ENCODE measurements at regions not wholly inside any gene's neighbourhood (a gene's known extent, or its start where the extent isn't known, plus 50 kb on each side); places are given as distances from the start of the nearest gene placed in this dataset.

DNA sequence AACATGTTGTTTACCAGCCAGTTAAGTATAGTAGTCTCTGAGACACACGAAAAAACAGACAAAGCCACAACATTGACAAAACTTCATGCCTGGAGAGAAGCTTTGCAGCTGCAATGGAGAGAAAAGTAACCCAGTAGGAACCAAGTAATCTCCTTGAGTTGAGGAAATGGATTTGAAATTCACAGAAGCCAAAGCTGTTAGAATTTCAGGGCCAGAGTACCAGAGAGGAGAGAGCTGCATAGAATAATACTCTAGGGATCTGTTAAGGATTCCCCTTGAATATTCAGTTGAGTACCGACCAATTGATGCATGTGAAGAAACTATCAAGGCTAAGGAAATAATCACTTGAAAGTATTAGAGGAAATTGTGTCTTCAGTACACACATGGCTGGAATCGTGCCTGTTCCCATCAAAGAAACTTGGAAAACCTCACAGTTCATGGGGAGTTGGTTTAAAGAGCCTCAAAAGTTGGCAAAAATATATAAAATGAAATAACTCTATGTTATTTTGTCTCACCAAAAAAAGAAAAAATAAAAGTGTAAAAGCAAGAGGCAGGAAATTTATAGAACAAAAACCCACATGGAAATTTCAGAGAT, 324.0 kb upstream of the NEGR1 start:
- no peak for DNase-seq

GRCh38 chr1:72601035-72601674, 318.8 kb upstream of the NEGR1 start:
- no peak for DNase-seq

DNA sequence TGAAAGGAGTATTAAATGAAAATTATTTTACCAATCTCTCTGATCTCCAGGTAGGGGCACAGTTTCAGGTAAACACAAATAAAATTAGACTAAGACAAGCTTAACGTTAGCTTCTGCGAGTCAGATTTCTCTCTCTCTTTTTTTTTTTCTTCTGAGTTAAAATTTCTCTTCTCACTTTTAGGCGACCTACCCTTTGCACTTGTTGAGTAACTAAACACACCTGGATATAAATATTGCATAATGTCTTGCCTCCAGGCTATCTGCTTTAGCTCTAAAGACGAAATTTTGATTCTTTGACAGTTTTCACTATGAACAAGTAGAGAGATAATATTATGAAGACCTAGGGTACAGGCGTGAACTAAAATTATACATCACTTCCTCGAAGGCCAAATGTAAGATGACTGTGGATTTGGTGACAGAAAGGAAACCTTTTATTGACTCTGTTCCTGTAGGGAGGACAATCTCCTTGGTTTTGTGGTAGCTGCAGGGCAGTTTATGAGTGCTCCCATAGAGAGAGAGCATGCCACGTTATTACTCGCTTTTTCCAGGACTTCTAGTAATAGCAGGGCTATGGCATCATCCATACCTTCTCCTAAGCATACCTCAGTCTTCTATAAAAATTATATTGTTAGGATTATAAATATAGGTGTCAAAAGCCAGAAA, 303.8 kb upstream of the NEGR1 start:
- no peak for DNase-seq

GRCh38 chr1:72579629-72580028, 297.3 kb upstream of the NEGR1 start:
- no peak for DNase-seq

DNA sequence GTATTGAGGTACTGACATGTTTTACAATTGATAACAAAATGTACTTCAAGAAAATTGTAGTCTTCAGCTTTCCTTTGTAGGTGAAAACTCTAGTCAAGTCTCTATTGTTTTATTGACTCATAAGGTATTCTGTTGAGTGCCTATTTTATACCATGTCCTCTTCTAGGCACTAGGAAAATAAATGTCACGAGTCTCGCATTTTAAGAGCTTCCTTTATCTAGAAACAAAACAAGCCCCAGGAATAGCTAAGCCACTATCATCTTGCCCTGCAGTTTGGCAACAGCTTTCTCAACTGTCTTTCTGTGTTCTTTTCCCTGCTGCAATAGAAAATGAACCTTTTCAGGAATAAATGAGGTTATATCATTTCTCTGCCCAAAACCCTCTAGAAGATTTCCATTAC, 288.5 kb upstream of the NEGR1 start:
- DNase-seq: no peak

DNA sequence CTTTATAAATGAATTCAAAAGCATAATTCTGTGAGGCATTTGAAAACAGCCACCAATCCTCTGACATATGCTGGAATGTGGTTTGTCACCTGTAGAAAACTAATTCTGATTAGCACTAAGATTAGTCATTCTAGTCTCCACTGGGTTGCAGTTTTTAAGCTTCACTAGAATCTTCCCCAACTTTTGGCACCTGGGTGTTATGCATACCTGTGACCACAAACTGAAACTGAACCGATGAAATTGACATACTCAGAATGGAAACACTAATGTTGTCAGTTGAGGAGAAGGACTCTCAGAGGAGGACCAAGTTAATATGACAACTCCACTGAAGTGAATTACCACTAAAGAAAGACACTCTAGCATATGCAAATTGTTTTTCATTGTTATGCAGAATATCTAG, 285.8 kb upstream of the NEGR1 start:
- DNase-seq: no peak

DNA sequence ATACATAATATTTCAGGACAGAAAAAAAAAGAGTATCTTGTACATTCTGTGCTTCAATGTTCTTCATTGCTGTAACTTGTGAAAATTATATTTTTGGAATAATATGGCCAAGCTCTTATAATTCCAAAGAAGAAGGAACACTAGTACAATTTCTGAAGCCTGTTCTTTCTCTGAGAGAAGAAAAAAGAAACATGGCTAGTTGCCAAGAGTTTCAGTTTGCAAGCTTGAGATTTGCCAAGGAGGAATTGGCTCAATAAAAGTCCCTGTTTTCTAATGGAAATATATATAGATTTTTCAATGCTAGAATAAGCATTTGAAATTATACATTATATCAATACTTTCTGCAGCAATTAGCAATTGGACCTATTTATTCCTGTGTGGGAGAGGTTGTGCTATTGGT, 285.2 kb upstream of the NEGR1 start:
- no peak for DNase-seq

DNA sequence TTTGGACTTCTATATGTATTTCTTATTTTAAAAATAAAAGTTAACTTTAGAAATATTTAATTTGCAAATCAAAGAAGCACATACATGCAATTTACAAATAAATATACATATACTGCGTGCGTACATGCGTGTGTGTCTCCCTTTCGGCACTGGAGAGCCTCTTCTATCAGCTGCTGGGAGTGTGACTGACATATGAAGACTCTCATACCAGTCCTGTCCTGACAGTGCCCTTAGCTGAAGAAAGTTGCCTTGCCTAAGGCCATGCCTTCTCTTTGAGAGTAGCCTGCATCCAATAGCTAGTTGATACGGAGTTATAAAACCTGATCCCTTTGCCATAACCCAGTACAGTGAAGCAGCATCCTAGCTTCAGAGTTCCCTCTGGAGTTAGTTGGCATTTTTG, 282.4 kb upstream of the NEGR1 start:
- no peak for DNase-seq

DNA sequence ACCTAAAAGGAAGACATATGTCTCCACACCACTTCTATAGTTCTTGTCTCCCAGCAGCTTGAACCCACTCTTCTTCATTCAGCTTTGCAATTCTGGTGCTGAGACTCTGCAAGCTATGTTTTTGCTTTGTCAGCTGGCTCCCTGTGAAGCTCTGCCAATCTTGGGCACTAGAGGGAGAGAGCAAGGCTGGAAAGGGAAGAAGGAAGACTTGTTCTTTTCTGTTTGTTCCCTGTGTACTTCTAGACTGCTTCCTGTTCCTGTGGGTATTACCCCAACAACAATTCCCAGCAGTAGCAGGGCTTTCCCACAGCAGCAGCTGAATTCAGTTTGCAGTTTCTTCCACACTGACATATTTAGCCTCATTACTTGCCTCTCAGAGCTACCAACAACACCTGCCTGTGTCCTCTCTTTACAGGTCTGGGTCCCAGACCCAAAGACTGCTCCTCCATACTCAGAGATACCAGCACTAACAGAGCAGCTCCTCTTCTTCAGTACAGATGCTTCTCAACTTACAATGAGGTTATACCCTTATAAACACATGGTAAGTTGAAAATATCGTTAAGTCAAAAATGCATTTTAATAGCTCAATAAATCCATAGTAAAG, 275.2 kb upstream of the NEGR1 start:
- DNase-seq: no peak

DNA sequence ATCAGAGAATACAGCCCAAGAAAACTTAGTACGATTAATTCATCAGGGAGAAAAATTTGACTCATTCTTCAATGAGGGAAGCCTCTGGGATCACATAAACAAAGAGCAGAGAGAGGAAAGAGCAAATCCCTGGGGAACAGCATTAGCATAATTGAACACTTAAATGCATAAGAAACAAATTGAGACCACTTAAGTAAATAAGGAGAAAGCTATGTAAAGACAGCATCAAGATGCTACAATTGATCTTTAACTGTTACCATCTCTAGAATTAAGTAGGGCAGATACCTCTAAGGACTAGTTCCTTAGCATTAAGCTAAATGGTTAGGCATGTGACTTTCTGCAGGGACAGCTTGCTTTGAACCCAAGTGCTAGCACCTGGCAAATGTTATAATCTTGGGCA, 265.1 kb upstream of the NEGR1 start:
- DNase-seq: no peak

- DNase-seq: no peak
These were observed 258.3 kb upstream of the NEGR1 start for GRCh38 chr1:72540674-72541073.

DNA sequence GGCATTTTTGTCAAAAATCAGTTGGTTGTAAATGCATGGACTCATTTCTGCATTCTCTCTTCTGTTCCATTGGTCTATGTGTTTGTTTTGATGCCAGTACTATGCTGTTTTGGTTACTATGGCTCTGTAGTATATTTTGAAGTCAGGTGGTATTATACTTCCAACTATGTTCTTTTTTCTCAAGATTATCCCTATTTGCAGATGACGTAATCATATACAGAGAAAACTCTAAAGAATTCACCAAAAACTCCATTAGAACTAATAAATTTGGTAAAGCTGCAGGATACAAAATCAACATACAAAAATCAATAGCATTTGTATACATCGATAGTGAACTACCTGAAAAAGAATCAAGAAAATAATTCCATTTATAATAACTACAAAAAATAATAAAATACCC, 253.1 kb upstream of the NEGR1 start:
- DNase-seq: no peak

DNA sequence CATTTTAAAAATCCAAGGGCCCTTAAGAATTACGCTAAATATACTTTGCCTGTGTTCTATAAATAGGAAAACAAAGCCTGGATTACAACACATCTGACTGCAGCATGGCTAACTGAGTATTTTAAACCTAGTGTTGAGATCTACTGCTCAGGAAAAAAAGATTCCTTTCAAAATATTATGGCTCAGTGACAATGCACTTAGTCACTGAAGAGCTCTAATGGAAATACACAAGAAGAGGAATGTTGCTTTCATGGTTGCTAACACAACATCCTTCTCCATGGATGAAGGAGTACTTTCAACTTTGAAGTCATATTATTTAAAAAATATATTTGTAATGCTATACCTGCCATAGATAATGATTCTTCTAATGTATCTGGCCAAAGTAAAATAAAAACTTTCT, 248.3 kb upstream of the NEGR1 start:
- no peak for DNase-seq

- DNase-seq: no peak
These were observed 244.6 kb upstream of the NEGR1 start for GRCh38 chr1:72526926-72527325.

GRCh38 chr1:72524021-72524420, 241.7 kb upstream of the NEGR1 start:
- no peak for DNase-seq

GRCh38 chr1:72521659-72522058, 239.3 kb upstream of the NEGR1 start:
- DNase-seq: no peak

DNA sequence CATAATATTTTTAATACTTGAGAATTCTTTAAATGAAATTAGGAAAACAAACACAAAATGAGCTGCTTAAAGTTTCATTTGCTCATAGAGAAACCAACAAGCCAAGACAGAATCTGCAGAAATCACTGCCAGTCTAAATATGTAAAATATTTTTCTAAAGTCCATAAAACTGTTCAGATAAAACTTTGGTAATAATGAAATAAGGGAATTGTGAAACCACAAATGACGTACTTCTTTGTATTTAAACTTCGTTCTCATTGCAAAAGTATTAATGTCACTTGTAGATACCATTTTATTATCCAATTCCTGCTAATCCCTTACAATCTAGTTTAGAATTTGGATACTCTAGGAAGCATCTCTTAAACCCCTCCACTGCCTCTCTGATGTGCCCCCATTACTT, 234.5 kb upstream of the NEGR1 start:
- DNase-seq: no peak

DNA sequence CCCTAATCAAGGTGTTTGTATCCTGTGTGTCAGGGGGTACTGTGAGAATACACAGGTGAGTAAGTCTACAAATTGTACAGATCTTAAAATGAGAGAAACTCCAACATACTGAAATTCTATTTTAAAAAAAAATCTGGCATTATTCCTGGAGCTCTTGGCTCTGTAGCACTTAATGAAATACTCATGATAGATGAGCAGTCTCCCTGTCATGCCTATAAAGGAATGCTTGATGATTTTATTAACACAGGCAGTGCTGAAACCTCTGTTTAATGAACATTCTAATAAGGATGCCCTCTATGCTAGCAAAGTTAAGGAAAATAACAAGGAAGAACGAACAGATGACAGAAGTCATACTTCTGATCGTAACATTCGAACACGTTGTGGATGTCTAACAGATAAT, 233.9 kb upstream of the NEGR1 start:
- no peak for DNase-seq

GRCh38 chr1:72498371-72498770, 216.0 kb upstream of the NEGR1 start:
- DNase-seq: no peak

GRCh38 chr1:72489801-72490200, 207.5 kb upstream of the NEGR1 start:
- DNase-seq: no peak

DNA sequence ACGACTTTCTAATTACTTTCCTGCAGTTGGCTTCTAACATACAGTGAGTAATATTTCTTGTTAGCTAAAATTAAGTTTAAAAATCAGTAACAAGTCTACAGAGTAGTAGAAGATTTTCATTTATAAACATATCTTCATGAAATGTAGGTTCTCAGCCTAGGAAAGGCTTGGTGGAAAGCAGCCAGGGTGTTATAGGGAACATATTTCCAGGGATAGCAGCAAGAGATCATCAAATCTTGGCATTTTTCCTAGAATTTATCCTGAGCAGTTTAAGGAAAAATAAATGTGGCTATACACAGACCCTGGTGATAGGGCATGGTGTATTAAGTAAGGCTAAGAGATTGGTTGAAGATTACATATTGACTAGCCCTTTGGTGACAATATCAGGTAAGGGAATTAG, 203.5 kb upstream of the NEGR1 start:
- no peak for DNase-seq

GRCh38 chr1:72483846-72484357, 201.6 kb upstream of the NEGR1 start:
- no peak for DNase-seq

GRCh38 chr1:72482736-72483413, 200.5 kb upstream of the NEGR1 start:
- no peak for DNase-seq

Measured in activated CD4-positive, alpha-beta T cell treated with anti-CD3 and anti-CD28 coated beads for 48 hours (primary cell).